Panc1 (cell line): ENCODE measurements at regions not wholly inside any gene's neighbourhood (a gene's known extent, or its start where the extent isn't known, plus 50 kb on each side); places are given as distances from the start of the nearest gene placed in this dataset.

ENCODE experiments used
- POLR2AphosphoS5 ChIP-seq: IDR thresholded peaks from 2 replicates; pipeline ENCODE4 v1.6.1; 2012; ENCODE audit warnings: mild to moderate bottlenecking, low read depth, low read length, moderate library complexity
- TF ChIP-seq, protein P1 (sequence below): fragments of 450-650 bp; IDR thresholded peaks from 2 replicates; pipeline ENCODE4 v1.5.1; 2017; ENCODE audit warnings: mild to moderate bottlenecking

DNA sequence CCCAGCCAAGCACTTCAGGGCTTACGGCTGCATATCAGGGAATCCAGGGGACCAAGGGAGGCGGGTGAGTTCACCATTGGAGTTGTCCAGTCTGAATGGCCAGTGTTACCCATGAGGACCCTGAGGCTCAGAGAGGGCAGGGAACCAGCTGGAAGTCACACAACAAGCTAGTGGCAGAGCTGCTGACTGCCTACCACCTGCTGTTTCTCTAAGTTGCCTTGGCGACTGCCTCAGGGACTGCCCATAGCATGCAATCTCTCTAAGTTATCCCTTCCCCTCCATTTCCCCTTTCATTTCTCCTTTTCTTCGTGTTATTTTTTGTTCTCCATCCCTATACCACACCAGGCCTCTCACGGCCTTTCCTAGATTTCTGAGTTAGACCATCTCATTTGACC, 71.8 kb upstream of the SIRPA start:
- TF ChIP-seq, protein P1, sequence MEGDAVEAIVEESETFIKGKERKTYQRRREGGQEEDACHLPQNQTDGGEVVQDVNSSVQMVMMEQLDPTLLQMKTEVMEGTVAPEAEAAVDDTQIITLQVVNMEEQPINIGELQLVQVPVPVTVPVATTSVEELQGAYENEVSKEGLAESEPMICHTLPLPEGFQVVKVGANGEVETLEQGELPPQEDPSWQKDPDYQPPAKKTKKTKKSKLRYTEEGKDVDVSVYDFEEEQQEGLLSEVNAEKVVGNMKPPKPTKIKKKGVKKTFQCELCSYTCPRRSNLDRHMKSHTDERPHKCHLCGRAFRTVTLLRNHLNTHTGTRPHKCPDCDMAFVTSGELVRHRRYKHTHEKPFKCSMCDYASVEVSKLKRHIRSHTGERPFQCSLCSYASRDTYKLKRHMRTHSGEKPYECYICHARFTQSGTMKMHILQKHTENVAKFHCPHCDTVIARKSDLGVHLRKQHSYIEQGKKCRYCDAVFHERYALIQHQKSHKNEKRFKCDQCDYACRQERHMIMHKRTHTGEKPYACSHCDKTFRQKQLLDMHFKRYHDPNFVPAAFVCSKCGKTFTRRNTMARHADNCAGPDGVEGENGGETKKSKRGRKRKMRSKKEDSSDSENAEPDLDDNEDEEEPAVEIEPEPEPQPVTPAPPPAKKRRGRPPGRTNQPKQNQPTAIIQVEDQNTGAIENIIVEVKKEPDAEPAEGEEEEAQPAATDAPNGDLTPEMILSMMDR, result no peak
- no peak for TF ChIP-seq POLR2AphosphoS5
